ENCODE measurements at regions not wholly inside any gene's neighbourhood (a gene's known extent, or its start where the extent isn't known, plus 50 kb on each side); places are given as distances from the start of the nearest gene placed in this dataset.

DNA sequence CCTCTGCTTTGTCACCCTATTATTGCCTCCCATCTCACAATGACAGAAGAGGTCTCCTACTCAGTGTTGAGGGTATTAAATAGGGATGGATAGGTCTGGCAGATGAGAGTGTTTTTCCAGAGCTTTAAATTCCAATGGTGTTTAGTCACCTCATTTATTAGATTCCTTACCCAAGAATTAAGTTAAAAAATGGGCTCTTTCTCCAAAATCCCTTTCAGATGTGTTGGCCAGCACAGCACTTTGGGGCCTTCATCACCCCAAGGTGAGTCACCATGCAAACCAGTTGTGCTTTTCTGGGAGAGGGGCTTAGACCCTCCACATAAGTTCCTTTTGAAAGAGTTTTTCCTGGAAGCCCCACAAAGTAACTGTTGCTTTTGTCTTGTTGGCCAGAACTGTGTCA, 78.4 kb downstream of the CYP26A1 start:
- no peaks in the 10 kb centered on the region for H3K9me3 Mint-ChIP-seq (ENCODE audit: insufficient read depth)
- H3K4me3 Mint-ChIP-seq, result no peak overlapping the region
- H3K4me1 Mint-ChIP-seq (ENCODE audit: low read depth), result peaks cover 15% of the 10 kb centered on the region
- no peak overlapping the region for H3K27ac Mint-ChIP-seq
- DNase-seq (no peak), ATAC-seq (no peak)
- POLR2A ChIA-PET, result no interaction called here
- H3K27me3 Mint-ChIP-seq (ENCODE audit: low read depth), result peaks cover 13% of the 10 kb centered on the region
- no peaks in the 10 kb centered on the region for H3K36me3 Mint-ChIP-seq (ENCODE audit: low read depth)
- CTCF ChIA-PET, result no interaction called here

- ATAC-seq (no peak), DNase-seq (no peak)
- Mint-ChIP-seq H3K27ac (no peak overlapping the region), H3K9me3 (ENCODE audit: insufficient read depth) (peaks cover 5% of the 10 kb centered on the region), H3K4me1 (ENCODE audit: low read depth) (peaks cover 15% of the 10 kb centered on the region), H3K4me3 (no peak overlapping the region), H3K27me3 (ENCODE audit: low read depth) (peaks cover 6% of the 10 kb centered on the region), H3K36me3 (ENCODE audit: low read depth) (no peaks in the 10 kb centered on the region)
- CTCF ChIA-PET, result no interaction called here
- POLR2A ChIA-PET, result no interaction called here
Observed at GRCh38 chr10:93154531-93154930, 80.8 kb downstream of the CYP26A1 start.

- Mint-ChIP-seq H3K9me3 (ENCODE audit: insufficient read depth) (peaks cover 5% of the 10 kb centered on the region), H3K27me3 (ENCODE audit: low read depth) (peaks cover 6% of the 10 kb centered on the region), H3K4me1 (ENCODE audit: low read depth) (no peaks in the 10 kb centered on the region), H3K4me3 (no peak overlapping the region), H3K36me3 (ENCODE audit: low read depth) (no peaks in the 10 kb centered on the region), H3K27ac (no peak overlapping the region)
- ChIA-PET POLR2A (no interaction called here), CTCF (no interaction called here)
- ATAC-seq, result no peak
- no peak for DNase-seq
Observed at GRCh38 chr10:93160140-93160539, 86.4 kb downstream of the CYP26A1 start.

- Mint-ChIP-seq H3K36me3 (ENCODE audit: low read depth) (no peaks in the 10 kb centered on the region), H3K27ac (no peak overlapping the region), H3K4me1 (ENCODE audit: low read depth) (no peaks in the 10 kb centered on the region), H3K4me3 (no peak overlapping the region), H3K9me3 (ENCODE audit: insufficient read depth) (peaks cover 5% of the 10 kb centered on the region), H3K27me3 (ENCODE audit: low read depth) (peaks cover 6% of the 10 kb centered on the region)
- ChIA-PET POLR2A (no interaction called here), CTCF (no interaction called here)
- no peak for ATAC-seq
- DNase-seq, result no peak
Observed at GRCh38 chr10:93160829-93161228, 87.1 kb downstream of the CYP26A1 start.

- DNase-seq (no peak), ATAC-seq (no peak)
- Mint-ChIP-seq H3K36me3 (ENCODE audit: low read depth) (no peaks in the 10 kb centered on the region), H3K9me3 (ENCODE audit: insufficient read depth) (peaks cover 6% of the 10 kb centered on the region), H3K4me1 (ENCODE audit: low read depth) (no peaks in the 10 kb centered on the region), H3K27me3 (ENCODE audit: low read depth) (peaks cover 4% of the 10 kb centered on the region), H3K4me3 (no peak overlapping the region), H3K27ac (no peak overlapping the region)
- CTCF ChIA-PET, result no interaction called here
- POLR2A ChIA-PET, result no interaction called here
Observed at GRCh38 chr10:93165367-93165766, 91.7 kb downstream of the CYP26A1 start.

DNA sequence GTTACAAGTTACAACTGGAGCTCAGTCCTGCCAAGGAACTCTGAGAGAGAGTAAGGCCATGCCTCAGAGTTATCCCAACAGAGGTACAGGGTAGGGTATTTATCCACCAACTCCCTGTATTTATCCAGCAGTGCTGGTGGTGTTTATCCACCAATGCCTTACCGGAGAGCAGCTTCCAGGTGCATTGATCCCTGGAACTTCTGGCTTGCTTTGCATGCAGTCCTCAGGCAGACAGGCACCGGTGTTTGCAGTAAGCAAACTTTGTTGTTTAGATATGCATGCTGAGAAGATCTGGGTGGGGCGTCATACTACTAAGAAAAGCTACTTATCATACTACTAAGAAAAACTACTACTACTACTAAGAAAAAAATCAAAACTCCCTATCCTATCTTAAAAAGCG, 92.4 kb downstream of the CYP26A1 start:
- peaks cover 8% of the 10 kb centered on the region for H3K9me3 Mint-ChIP-seq (ENCODE audit: insufficient read depth)
- H3K4me1 Mint-ChIP-seq (ENCODE audit: low read depth), result no peaks in the 10 kb centered on the region
- H3K27ac Mint-ChIP-seq, result no peak overlapping the region
- no peaks in the 10 kb centered on the region for H3K36me3 Mint-ChIP-seq (ENCODE audit: low read depth)
- ATAC-seq (no peak), DNase-seq (no peak)
- ChIA-PET CTCF (no interaction called here), POLR2A (no interaction called here)
- no peak overlapping the region for H3K4me3 Mint-ChIP-seq
- peaks cover 4% of the 10 kb centered on the region for H3K27me3 Mint-ChIP-seq (ENCODE audit: low read depth)

DNA sequence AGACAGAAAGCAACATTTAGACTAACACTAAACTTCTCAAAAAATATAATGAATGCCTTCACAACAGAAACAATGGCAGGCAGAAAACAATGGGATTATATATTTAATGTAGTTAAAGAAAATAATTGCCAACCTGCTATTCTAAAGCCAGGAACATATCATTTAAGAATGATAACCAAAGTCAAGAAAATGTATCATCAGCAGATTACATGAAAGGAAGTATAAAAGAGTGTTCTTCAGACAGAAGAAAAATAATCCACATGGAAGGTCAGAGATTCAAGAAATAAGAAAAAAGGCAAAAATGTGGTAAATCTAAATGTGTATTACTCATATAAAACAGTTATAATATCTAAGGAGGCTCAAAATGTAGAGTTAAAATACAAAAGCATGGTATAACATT, 98.1 kb downstream of the CYP26A1 start:
- peaks cover 8% of the 10 kb centered on the region for H3K9me3 Mint-ChIP-seq (ENCODE audit: insufficient read depth)
- ChIA-PET POLR2A (no interaction called here), CTCF (no interaction called here)
- H3K27me3 Mint-ChIP-seq (ENCODE audit: low read depth), result no peaks in the 10 kb centered on the region
- H3K27ac Mint-ChIP-seq, result no peak overlapping the region
- ATAC-seq (no peak), DNase-seq (no peak)
- no peak overlapping the region for H3K4me3 Mint-ChIP-seq
- H3K4me1 Mint-ChIP-seq (ENCODE audit: low read depth), result no peaks in the 10 kb centered on the region
- no peaks in the 10 kb centered on the region for H3K36me3 Mint-ChIP-seq (ENCODE audit: low read depth)

GRCh38 chr10:93173967-93174845, 100.5 kb downstream of the CYP26A1 start:
- ATAC-seq, result no peak
- H3K4me1 Mint-ChIP-seq (ENCODE audit: low read depth), result no peaks in the 10 kb centered on the region
- CTCF ChIA-PET, result no interaction called here

GRCh38 chr10:93175490-93175889, 101.8 kb downstream of the CYP26A1 start:
- ChIA-PET POLR2A (no interaction called here), CTCF (no interaction called here)
- no peaks in the 10 kb centered on the region for H3K36me3 Mint-ChIP-seq (ENCODE audit: low read depth)
- H3K4me3 Mint-ChIP-seq, result no peak overlapping the region
- H3K4me1 Mint-ChIP-seq (ENCODE audit: low read depth), result no peaks in the 10 kb centered on the region
- peaks cover 1% of the 10 kb centered on the region for H3K9me3 Mint-ChIP-seq (ENCODE audit: insufficient read depth)
- ATAC-seq (no peak), DNase-seq (no peak)
- no peak overlapping the region for H3K27ac Mint-ChIP-seq
- no peaks in the 10 kb centered on the region for H3K27me3 Mint-ChIP-seq (ENCODE audit: low read depth)

More at GRCh38 chr10:93173967-93174845, 100.5 kb downstream of the CYP26A1 start:
- no peak for DNase-seq
- H3K4me3 Mint-ChIP-seq, result no peak overlapping the region
- POLR2A ChIA-PET, result no interaction called here
- H3K9me3 Mint-ChIP-seq (ENCODE audit: insufficient read depth), result peaks cover 8% of the 10 kb centered on the region
- no peak overlapping the region for H3K27ac Mint-ChIP-seq
- no peaks in the 10 kb centered on the region for H3K27me3 Mint-ChIP-seq (ENCODE audit: low read depth)
- no peaks in the 10 kb centered on the region for H3K36me3 Mint-ChIP-seq (ENCODE audit: low read depth)

DNA sequence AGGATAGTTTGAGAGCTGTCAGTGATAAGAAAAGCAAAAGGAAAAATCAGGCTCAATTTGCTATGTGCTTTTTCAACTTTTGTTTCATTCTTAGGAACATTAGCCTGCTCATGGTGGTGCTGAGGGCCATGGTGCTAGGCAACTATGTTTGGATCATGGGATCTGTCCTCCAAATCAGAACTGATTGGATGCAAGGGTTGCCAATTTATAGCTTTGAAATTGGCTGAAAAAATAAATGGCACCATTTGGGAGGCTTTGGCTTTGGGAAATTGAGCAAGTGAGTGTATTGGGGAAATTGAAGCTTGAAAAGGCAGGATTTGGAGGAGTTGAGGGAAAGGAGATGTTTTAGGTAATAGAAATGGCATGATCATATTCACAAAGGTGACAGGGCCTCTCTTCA, 103.8 kb downstream of the CYP26A1 start:
- H3K36me3 Mint-ChIP-seq (ENCODE audit: low read depth), result no peaks in the 10 kb centered on the region

DNA sequence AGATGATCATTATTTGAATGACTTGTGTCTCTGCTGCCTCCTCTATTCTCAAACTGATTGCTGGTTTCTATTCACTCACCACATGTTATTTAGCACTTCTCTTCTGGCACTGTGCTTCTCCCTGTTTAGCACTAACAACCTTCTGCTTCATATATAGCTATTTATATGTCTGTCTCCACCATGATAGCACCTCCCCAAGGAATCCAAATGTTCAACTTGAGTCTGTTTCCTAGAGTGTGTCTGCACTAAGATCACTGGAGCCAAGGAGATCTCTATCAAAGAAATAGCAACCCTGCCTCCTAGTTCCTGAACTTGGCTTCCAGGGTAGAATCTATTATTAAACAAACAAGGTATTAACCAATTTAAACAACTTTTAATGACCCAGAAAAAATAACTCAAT, 104.5 kb downstream of the CYP26A1 start:
- Mint-ChIP-seq H3K27ac (no peak overlapping the region), H3K4me1 (ENCODE audit: low read depth) (no peaks in the 10 kb centered on the region), H3K27me3 (ENCODE audit: low read depth) (peaks cover 2% of the 10 kb centered on the region), H3K36me3 (ENCODE audit: low read depth) (no peaks in the 10 kb centered on the region), H3K4me3 (no peak overlapping the region), H3K9me3 (ENCODE audit: insufficient read depth) (no peaks in the 10 kb centered on the region)
- ChIA-PET POLR2A (no interaction called here), CTCF (no interaction called here)
- no peak for DNase-seq
- ATAC-seq, result no peak

More for the DNA sequence above, 103.8 kb downstream of the CYP26A1 start:
- Mint-ChIP-seq H3K27ac (no peak overlapping the region), H3K27me3 (ENCODE audit: low read depth) (peaks cover 2% of the 10 kb centered on the region), H3K9me3 (ENCODE audit: insufficient read depth) (no peaks in the 10 kb centered on the region), H3K4me3 (no peak overlapping the region), H3K4me1 (ENCODE audit: low read depth) (no peaks in the 10 kb centered on the region)
- DNase-seq, result no peak
- ATAC-seq, result no peak
- ChIA-PET POLR2A (no interaction called here), CTCF (no interaction called here)

- H3K27ac Mint-ChIP-seq, result no peak overlapping the region
- CTCF ChIA-PET, result interaction anchor here (0.7 kb wide), 1 partner anchor 353 kb away, joined by 3 read pairs; no protein-coding TSS in a partner anchor
Observed at GRCh38 chr10:93180482-93180931, 106.8 kb downstream of the CYP26A1 start.

More at GRCh38 chr10:93180482-93180931, 106.8 kb downstream of the CYP26A1 start:
- no peak for DNase-seq
- ATAC-seq, result no peak
- H3K27me3 Mint-ChIP-seq (ENCODE audit: low read depth), result peaks cover 8% of the 10 kb centered on the region
- no peaks in the 10 kb centered on the region for H3K9me3 Mint-ChIP-seq (ENCODE audit: insufficient read depth)
- no peaks in the 10 kb centered on the region for H3K4me1 Mint-ChIP-seq (ENCODE audit: low read depth)
- H3K36me3 Mint-ChIP-seq (ENCODE audit: low read depth), result no peaks in the 10 kb centered on the region
- POLR2A ChIA-PET, result no interaction called here
- no peak overlapping the region for H3K4me3 Mint-ChIP-seq

All from activated CD8-positive, alpha-beta T cell treated with anti-CD3 and anti-CD28 coated beads, Interleukin-2, amount 10 ng/mL, durations not matched to agents 7 days and 5 days (primary cell).